Activated T-cell treated with anti-CD3 and anti-CD28 coated beads, Interleukin-2, amount 50 U/mL, for 72 hours (primary cell): ENCODE measurements at regions not wholly inside any gene's neighbourhood (a gene's known extent, or its start where the extent isn't known, plus 50 kb on each side); places are given as distances from the start of the nearest gene placed in this dataset.
"Not testable (repeated sequence)": the region's sequence is repeated elsewhere in the genome, so short reads cannot be mapped to it uniquely, and the experiment has no call there.

Source experiments
- ATAC-seq, 2 donors: fragments of 150-1000 bp; cut with Tn5 transposase; replicated peaks in 1 of 2; 2 replicates each; pipeline ENCODE4 v1.10.0; 2021; ENCODE audit warnings: moderate library complexity in 2 of 2, mild to moderate bottlenecking in 1 of 2
- DNase-seq, 2 donors: peaks; one replicate each; pipeline ENCODE4 v3.0.0; 2021 to 2022; ENCODE audit warnings: mixed read lengths in 1 of 2
- H3K27ac Mint-ChIP-seq: one replicate; pipeline ENCODE4 v1.8.0; 2022; ENCODE audit warnings: mild to moderate bottlenecking, moderate library complexity, mixed read lengths
- H3K27me3 Mint-ChIP-seq: one replicate; pipeline ENCODE4 v1.8.0; 2022; ENCODE audit warnings: low read depth, mixed read lengths
- H3K36me3 Mint-ChIP-seq, 2 donors: one replicate each; pipeline ENCODE4 v1.8.0; 2022; ENCODE audit warnings: mixed read lengths in 2 of 2, mild to moderate bottlenecking in 1 of 2; ENCODE audit not compliant: insufficient read depth in 2 of 2
- H3K4me1 Mint-ChIP-seq: one replicate; pipeline ENCODE4 v1.8.0; 2022; ENCODE audit warnings: low read depth, mixed read lengths
- H3K4me3 Mint-ChIP-seq, 2 donors: one replicate each; pipeline ENCODE4 v1.8.0; 2022; ENCODE audit warnings: mild to moderate bottlenecking in 2 of 2, mixed read lengths in 2 of 2, moderate library complexity in 2 of 2
- H3K9me3 Mint-ChIP-seq, 2 donors: one replicate each; pipeline ENCODE4 v1.8.0; 2022; ENCODE audit warnings: mixed read lengths in 2 of 2

- H3K27me3 Mint-ChIP-seq, H3K27ac Mint-ChIP-seq, DNase-seq, H3K4me3 Mint-ChIP-seq, ATAC-seq, H3K9me3 Mint-ChIP-seq, H3K4me1 Mint-ChIP-seq, H3K36me3 Mint-ChIP-seq: not testable (repeated sequence)
These were observed 293.8 kb downstream of the RDH14 start for GRCh38 chr2:18266699-18267098.

DNA sequence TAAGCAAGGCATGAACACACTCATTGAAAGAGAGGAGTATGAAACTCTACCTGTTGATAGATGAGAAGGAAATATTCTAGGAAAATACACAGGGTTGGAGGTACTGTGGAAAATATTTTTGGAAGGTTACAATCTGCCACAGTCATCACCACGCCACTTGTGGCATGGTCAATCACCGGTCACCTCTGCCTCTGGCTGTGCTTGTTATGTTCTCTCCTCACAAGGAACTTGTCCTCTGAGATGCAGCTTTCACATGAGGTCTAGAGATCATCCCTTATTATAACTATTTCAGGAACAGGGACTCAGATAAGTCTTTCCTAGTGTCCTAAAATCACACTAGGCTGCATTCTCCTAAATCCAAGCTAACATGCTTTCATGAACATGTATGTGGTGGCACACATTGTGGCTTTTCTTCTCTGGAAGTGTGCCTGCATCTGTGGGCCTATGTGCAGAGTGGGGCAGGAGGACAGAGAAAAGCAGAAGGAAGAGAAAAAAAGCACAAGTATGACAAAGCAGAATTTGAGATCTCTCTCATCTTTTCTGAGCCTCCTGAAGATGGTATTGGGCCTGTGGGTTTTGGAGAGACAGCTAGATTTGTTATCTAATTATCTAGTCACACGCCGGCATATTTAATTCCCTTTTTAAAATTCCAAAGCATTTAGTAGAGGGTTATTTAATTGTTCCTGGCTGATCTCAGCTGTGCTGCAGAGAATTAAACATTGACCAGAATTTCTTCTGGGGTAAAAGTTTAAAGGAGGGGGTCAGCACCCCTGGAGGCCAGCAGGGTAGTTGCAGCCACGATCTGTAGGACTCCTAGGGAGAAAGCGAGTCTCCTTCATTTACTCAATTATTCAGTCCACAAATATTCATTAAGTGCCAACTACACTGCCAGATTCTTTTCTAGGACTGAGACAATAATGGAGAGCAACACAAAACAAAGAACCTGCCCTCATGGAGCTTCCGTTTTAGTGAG lies 294.6 kb downstream of the RDH14 start:
- no peaks in the 10 kb centered on the region for H3K4me1 Mint-ChIP-seq
- no peaks in the 10 kb centered on the region for H3K36me3 Mint-ChIP-seq
- H3K9me3 Mint-ChIP-seq = no peaks in the 10 kb centered on the region
- ATAC-seq (no peak), DNase-seq (no peak)
- H3K4me3 Mint-ChIP-seq = no peak overlapping the region
- no peaks in the 10 kb centered on the region for H3K27me3 Mint-ChIP-seq
- H3K27ac Mint-ChIP-seq = no peak overlapping the region

DNA sequence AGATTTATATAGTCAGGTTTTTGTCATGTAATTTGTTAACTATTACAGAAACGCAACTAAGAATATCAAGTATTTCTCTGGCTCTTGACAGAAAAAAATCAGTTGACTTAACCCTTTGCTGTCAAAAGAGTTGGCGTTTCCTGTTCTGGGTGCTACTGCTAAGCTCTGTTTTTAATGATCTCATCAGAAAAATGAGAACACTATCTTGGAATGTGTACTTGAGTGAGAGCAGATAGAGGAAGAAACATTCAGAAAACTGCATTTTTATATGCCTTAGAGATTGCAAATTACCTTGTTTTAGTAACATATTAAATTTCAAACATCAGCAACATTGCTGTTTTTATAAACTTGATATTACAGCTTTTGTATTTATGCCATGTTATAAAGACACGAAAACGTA lies 297.9 kb downstream of the RDH14 start:
- DNase-seq (no peak), ATAC-seq (no peak)
- H3K27me3 Mint-ChIP-seq = no peaks in the 10 kb centered on the region
- no peak overlapping the region for H3K27ac Mint-ChIP-seq
- H3K4me3 Mint-ChIP-seq = no peak overlapping the region
- H3K36me3 Mint-ChIP-seq = no peaks in the 10 kb centered on the region
- peaks cover 0 to 2% of the 10 kb centered on the region in 2 donors for H3K9me3 Mint-ChIP-seq
- no peaks in the 10 kb centered on the region for H3K4me1 Mint-ChIP-seq

- Mint-ChIP-seq H3K27ac (no peak overlapping the region), H3K9me3 (peaks cover 0 to 5% of the 10 kb centered on the region in 2 donors), H3K27me3 (no peaks in the 10 kb centered on the region), H3K4me3 (no peak overlapping the region), H3K36me3 (no peaks in the 10 kb centered on the region), H3K4me1 (no peaks in the 10 kb centered on the region)
- no peak for DNase-seq
- no peak for ATAC-seq
These were observed 306.7 kb downstream of the RDH14 start for GRCh38 chr2:18253686-18254197.

DNA sequence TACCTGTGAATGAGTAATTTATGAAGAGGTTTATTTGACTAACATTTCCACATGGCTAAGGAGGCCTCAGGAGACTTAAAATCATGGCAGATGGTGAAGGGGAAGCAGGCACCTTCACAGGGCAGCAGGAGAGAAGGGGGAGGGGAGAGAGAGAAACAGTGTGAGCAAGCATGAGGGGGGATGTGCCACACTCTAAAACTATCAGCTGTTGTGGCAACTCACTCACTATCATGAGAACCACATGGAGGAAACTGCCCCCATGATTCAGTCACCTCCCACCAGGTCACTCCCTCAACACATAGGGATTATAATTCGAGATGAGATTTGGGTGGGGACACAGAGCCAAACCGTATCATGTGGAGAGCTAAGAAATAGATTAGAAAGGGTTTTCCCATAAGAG lies 309.0 kb downstream of the RDH14 start:
- no peak for ATAC-seq
- H3K9me3 Mint-ChIP-seq = peaks cover 0 to 5% of the 10 kb centered on the region in 2 donors
- no peaks in the 10 kb centered on the region for H3K4me1 Mint-ChIP-seq
- no peak overlapping the region for H3K27ac Mint-ChIP-seq
- DNase-seq = no peak
- H3K27me3 Mint-ChIP-seq = no peaks in the 10 kb centered on the region
- H3K4me3 Mint-ChIP-seq = no peak overlapping the region
- no peaks in the 10 kb centered on the region for H3K36me3 Mint-ChIP-seq

- H3K36me3 Mint-ChIP-seq = no peaks in the 10 kb centered on the region
- H3K4me1 Mint-ChIP-seq = no peaks in the 10 kb centered on the region
- no peak for ATAC-seq
- no peak overlapping the region for H3K27ac Mint-ChIP-seq
- no peak for DNase-seq
- no peaks in the 10 kb centered on the region for H3K27me3 Mint-ChIP-seq
- H3K9me3 Mint-ChIP-seq = no peaks in the 10 kb centered on the region
- no peak overlapping the region for H3K4me3 Mint-ChIP-seq
These were observed 313.0 kb downstream of the RDH14 start for GRCh38 chr2:18247282-18248110.

GRCh38 chr2:18245375-18245774 lies 315.1 kb downstream of the RDH14 start:
- H3K4me1 Mint-ChIP-seq = no peaks in the 10 kb centered on the region
- H3K9me3 Mint-ChIP-seq = no peaks in the 10 kb centered on the region
- no peak overlapping the region for H3K4me3 Mint-ChIP-seq
- no peak overlapping the region for H3K27ac Mint-ChIP-seq
- peaks cover under 1% of the 10 kb centered on the region for H3K27me3 Mint-ChIP-seq
- DNase-seq (no peak), ATAC-seq (no peak)
- H3K36me3 Mint-ChIP-seq = no peaks in the 10 kb centered on the region

DNA sequence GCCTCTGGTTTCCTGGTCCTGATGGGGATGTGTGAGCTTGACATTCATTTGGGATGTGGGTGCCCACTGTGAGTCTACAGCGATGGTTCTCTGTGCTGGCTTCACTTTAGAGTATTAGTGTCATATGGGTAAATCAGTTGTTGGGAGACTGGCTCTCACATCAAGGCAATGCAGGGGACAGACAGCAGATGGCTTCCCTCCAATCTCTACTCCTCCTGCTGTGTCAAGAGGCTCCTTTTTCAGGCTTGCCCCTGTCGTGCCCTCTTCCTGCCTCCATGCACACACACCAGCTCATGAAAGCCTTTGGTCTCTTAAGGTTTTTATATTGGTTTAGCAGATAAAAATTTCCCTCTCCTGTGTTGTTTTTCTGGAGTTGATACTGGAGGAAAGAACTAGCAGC lies 315.6 kb downstream of the RDH14 start:
- no peak overlapping the region for H3K4me3 Mint-ChIP-seq
- no peak for ATAC-seq
- no peaks in the 10 kb centered on the region for H3K36me3 Mint-ChIP-seq
- H3K9me3 Mint-ChIP-seq = no peaks in the 10 kb centered on the region
- peaks cover 5% of the 10 kb centered on the region for H3K27me3 Mint-ChIP-seq
- DNase-seq = no peak
- no peak overlapping the region for H3K27ac Mint-ChIP-seq
- H3K4me1 Mint-ChIP-seq = no peaks in the 10 kb centered on the region

DNA sequence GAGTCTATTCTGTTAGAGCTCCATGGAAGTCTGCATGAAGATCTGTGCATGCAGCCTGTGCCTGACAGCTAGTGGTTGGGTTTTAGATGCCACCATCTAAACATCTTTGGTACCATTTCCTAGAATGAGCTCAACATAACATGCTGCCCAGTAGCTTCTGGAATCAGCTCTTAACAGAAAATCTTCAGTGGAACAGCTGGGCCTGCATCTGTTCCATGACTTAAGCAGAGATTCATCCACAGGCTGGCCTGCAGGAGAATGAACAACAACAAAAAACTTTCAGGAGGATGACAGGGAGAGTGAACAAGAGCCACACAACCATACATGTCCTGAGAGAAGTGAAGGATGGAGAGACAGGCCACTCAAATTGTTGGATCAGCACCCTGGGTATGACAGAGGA lies 316.6 kb downstream of the RDH14 start:
- H3K27me3 Mint-ChIP-seq = peaks cover 5% of the 10 kb centered on the region
- H3K9me3 Mint-ChIP-seq = no peaks in the 10 kb centered on the region
- no peak overlapping the region for H3K4me3 Mint-ChIP-seq
- DNase-seq (no peak), ATAC-seq (no peak)
- H3K36me3 Mint-ChIP-seq = no peaks in the 10 kb centered on the region
- H3K4me1 Mint-ChIP-seq = no peaks in the 10 kb centered on the region
- no peak overlapping the region for H3K27ac Mint-ChIP-seq

DNA sequence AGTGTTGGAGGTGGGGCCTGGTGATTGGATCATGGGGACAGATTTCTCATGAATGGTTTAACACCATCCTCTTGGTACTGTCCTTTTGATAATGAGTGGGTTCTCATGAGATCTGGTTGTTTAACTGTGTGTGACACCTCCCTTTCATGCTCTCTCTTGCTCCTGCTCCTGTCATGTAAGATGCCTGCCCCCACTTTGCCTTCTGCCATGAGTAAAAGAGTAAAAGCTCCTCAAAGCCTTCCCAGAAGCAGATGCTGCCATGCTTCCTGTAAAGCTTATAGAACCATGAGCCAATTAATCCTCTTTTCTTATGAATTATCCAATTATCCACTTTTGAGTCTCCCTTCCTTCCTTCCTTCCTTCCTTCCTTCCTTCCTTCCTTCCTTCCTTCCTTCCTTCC lies 317.7 kb downstream of the RDH14 start:
- Mint-ChIP-seq H3K4me3 (no peak overlapping the region), H3K4me1 (no peaks in the 10 kb centered on the region), H3K27me3 (peaks cover 10% of the 10 kb centered on the region), H3K36me3 (no peaks in the 10 kb centered on the region), H3K9me3 (no peaks in the 10 kb centered on the region), H3K27ac (no peak overlapping the region)
- ATAC-seq (no peak), DNase-seq (no peak)

- H3K27ac Mint-ChIP-seq = no peak overlapping the region
- no peaks in the 10 kb centered on the region for H3K9me3 Mint-ChIP-seq
- no peak overlapping the region for H3K4me3 Mint-ChIP-seq
- no peak for ATAC-seq
- no peaks in the 10 kb centered on the region for H3K4me1 Mint-ChIP-seq
- DNase-seq = no peak
- peaks cover 10% of the 10 kb centered on the region for H3K27me3 Mint-ChIP-seq
- no peaks in the 10 kb centered on the region for H3K36me3 Mint-ChIP-seq
These were observed 322.2 kb downstream of the RDH14 start for GRCh38 chr2:18238209-18238608.

GRCh38 chr2:18237298-18237697 lies 323.2 kb downstream of the RDH14 start:
- no peaks in the 10 kb centered on the region for H3K4me1 Mint-ChIP-seq
- no peak overlapping the region for H3K4me3 Mint-ChIP-seq
- H3K9me3 Mint-ChIP-seq = no peaks in the 10 kb centered on the region
- no peak overlapping the region for H3K27ac Mint-ChIP-seq
- DNase-seq = no peak
- ATAC-seq = no peak
- peaks cover 10% of the 10 kb centered on the region for H3K27me3 Mint-ChIP-seq
- H3K36me3 Mint-ChIP-seq = no peaks in the 10 kb centered on the region

DNA sequence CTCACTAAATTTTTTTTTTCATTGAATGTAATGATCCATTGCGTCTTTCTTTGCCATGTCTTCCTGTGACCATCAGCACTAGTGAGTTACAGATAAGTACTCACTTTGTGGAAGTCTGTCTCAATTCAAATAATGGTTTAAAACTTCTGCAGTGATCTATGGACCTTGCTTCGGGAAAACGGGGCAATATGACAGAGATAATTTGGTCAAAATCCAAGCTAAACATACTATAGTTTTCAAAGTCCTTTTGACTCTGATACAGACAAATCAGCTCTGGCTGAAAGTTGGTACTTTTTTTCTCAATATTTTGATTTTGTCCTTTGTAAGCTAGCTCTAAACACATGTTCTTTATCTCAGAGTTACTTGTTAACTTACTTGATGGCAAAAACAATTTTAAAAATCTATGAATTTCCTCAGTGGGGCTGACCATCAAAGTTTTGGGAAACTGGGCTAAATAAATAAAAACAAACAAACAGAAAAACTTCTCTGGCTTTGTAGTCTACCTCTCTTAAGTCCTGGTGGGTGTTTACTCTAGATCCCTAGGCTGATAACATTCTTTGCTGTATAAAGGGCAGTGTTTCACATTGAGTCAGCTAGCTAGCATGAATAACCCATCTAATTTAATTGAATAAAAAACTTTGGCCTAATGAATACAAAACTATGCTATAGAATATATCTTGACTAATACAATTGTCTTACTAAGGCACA lies 327.6 kb downstream of the RDH14 start:
- peaks cover under 1% of the 10 kb centered on the region for H3K27me3 Mint-ChIP-seq
- H3K9me3 Mint-ChIP-seq = peaks cover 0 to 2% of the 10 kb centered on the region in 2 donors
- H3K36me3 Mint-ChIP-seq = no peaks in the 10 kb centered on the region
- no peak overlapping the region for H3K4me3 Mint-ChIP-seq
- no peaks in the 10 kb centered on the region for H3K4me1 Mint-ChIP-seq
- DNase-seq (no peak), ATAC-seq (no peak)
- no peak overlapping the region for H3K27ac Mint-ChIP-seq
